D721Med (cell line): ENCODE measurements at regions not wholly inside any gene's neighbourhood (a gene's known extent, or its start where the extent isn't known, plus 50 kb on each side); places are given as distances from the start of the nearest gene placed in this dataset.

Experiments used
- DNase-seq: peaks from one replicate; pipeline ENCODE4 v3.0.0; 2011; ENCODE audit warnings: low spot score; ENCODE audit not compliant: insufficient read length
- FAIRE-seq: peaks from 2 replicates; lab custom pipeline; 2011; peaks lifted over from hg19 to GRCh38; lab: Jason Lieb, UNC
- TF ChIP-seq, protein P1 (sequence below): IDR thresholded peaks from 2 replicates; pipeline ENCODE4 v1.5.1; 2012; ENCODE audit warnings: mild to moderate bottlenecking, control low read depth; ENCODE audit not compliant: insufficient read depth; ENCODE audit errors: missing control alignments

DNA sequence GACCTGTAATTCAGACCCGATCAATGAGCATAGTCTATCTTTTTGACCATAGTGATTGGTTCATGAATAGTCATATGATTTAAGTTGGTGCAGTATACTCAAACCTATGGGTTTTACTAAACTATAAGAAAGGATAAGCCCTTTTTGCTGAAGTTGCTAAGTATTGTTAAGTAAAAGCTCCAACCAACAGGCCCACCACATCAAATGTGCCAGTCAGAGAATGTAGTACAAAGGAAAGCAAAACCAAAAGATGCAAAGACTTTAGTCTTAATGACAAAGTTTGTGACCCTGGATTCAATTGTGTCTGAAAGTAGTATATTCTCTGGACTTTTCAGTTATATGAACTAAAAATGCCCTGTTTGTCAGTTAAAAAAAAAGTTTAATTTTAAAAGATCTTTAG, 208.1 kb upstream of the TET2 start:
- FAIRE-seq (no peak), DNase-seq (no peak)
- TF ChIP-seq, protein P1, sequence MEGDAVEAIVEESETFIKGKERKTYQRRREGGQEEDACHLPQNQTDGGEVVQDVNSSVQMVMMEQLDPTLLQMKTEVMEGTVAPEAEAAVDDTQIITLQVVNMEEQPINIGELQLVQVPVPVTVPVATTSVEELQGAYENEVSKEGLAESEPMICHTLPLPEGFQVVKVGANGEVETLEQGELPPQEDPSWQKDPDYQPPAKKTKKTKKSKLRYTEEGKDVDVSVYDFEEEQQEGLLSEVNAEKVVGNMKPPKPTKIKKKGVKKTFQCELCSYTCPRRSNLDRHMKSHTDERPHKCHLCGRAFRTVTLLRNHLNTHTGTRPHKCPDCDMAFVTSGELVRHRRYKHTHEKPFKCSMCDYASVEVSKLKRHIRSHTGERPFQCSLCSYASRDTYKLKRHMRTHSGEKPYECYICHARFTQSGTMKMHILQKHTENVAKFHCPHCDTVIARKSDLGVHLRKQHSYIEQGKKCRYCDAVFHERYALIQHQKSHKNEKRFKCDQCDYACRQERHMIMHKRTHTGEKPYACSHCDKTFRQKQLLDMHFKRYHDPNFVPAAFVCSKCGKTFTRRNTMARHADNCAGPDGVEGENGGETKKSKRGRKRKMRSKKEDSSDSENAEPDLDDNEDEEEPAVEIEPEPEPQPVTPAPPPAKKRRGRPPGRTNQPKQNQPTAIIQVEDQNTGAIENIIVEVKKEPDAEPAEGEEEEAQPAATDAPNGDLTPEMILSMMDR = no peak

DNA sequence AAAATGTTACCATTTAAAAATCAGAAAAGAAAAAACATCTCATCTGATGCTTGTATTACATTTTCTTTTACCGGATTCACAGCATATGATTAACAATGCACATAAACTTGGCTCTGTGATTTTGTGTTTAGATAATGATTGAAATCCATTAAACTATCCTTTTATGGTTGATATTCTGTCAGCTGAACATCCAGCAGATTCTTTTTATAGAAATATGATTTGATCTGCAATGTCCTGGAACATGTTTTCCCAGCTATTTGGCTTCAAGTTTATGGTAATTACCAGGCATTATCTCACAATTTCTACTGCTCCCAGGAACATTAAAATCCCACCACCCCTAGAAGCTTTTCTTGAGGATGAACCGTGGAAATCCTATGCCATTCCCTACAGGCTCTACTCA, 205.7 kb upstream of the TET2 start:
- FAIRE-seq (no peak), DNase-seq (no peak)
- TF ChIP-seq, protein P1 = no peak

DNA sequence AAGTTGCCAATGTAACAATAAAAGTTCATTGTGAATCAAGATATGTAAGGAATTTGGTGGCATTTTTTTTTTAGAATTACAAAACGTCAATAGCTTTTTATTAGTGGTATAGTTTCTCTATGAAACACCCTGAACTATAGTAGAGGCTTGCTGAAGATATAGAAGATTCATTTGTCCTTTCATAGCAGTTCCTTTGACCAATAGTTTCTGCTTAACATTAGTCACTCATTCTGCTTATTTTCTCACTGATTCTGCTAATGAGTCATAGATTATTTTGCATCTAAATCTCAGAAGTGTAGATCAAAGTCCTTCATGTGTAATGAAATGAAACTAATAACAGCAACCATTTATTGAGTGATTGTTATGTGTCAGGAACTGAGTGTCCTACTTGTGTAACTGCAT, 205.0 kb upstream of the TET2 start:
- no peak for FAIRE-seq

DNA sequence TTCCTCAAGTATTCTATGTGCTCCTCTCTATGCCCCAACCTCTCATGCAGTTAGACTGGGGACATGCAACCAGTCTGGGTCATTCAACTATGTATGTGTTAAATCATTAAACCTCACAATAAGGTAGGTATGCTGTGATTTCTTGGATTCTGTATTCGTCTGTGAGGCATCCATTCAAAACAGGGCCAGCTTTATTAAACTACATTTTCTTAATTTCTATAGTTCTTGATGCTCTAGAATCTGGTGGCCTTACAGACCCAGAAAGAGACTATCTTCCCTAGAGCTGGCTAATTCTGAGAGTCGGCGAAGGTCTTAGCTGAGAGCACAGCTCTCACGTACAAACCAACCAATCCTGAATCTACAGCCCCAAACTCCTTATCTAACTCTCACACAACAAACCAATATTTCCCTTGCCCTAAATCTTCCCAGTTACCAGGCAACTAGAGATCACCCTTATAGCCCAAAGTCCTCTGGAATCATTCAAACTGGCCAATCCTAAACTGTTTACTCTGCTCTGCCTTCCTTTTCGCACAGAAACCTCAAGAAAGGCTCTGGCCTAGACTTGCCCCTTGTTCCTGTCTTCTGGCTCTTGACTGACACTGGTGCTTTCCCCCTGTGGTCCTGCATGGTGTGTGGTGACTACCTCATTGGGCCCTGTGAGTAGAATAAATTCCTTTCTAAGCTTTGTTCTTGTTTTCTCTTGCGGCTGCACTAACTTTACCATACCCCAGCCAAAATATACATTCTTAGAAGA, 203.5 kb upstream of the TET2 start:
- DNase-seq (no peak), FAIRE-seq (no peak)
- TF ChIP-seq, protein P1 = no peak

More for the DNA sequence above, 205.0 kb upstream of the TET2 start:
- DNase-seq = no peak
- TF ChIP-seq, protein P1 = no peak

DNA sequence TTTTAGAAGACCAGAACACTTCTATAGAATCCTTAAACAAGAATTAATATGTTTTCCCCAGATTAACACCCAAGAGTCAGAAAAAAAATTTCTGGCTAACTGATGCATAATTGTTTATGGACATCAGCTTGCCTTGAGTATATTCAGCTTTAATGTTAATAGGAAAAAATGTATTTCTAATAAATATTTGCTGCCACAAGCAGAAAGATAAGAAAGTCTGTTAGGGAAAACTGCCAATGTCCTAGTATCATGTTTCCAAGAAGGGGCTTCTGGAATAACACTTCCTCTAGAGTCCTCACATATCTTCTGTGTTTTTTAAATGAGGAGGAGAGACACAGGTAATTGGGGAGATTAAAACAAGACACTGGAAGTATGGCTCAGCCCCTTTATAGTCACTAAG, 202.1 kb upstream of the TET2 start:
- FAIRE-seq (no peak), DNase-seq (no peak)
- TF ChIP-seq, protein P1 = no peak

DNA sequence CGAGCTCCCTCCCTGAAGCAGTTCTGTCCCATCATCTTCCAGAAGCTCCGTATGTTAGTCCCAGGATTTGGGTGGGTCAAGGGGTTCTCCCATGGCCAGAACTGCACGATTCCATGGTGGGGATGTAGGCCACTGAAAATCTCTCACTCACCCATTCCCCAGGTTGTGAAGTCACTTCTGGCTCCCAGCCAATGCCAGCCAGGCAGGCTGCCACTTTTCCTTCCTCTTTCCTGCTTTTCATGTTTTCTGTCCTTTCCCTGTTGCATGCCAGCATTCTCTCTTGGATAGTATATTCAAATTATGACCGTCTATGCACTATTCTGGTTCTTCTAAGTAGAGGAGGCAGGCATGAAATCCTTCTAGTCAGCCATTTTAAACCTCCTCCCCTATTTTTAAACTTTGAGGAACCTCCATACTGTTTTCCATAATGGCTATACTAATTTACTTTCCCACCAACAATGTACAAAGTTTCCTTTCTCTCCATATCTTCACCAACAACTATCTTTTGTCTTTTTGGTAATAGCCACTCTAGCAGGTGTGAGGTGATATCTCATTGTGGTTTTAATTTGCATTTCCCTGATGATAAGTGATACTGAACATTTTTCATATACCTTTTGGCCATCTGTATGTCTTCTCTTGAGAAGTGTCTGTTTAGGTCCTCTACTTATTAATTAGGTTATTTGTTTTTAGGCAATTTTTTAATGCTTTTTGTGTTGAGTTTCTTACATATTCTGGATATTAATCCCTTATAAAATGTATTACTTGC, 182.1 kb upstream of the TET2 start:
- FAIRE-seq (no peak), DNase-seq (no peak)
- TF ChIP-seq, protein P1 = no peak
